Suprapubic skin (tissue), 4 donors: ENCODE measurements at regions not wholly inside any gene's neighbourhood (a gene's known extent, or its start where the extent isn't known, plus 50 kb on each side); places are given as distances from the start of the nearest gene placed in this dataset.
"Not testable (repeated sequence)": the region's sequence is repeated elsewhere in the genome, so short reads cannot be mapped to it uniquely, and the experiment has no call there.

ENCODE experiments used
- DNase-seq, 2 donors: peaks; one replicate each; pipeline ENCODE4 v3.0.0-alpha.2; 2019; ENCODE audit warnings: low spot score in 2 of 2
- H3K27ac ChIP-seq: fragments of 200-600 bp; sonication (generic); one replicate; pipeline ENCODE4 v1.5.1; 2019
- H3K27me3 ChIP-seq: fragments of 200-600 bp; sonication (generic); one replicate; pipeline ENCODE4 v1.5.1; 2019
- H3K36me3 ChIP-seq: fragments of 200-600 bp; sonication (generic); one replicate; pipeline ENCODE4 v1.5.1; 2019
- H3K4me1 ChIP-seq: fragments of 200-600 bp; sonication (generic); one replicate; pipeline ENCODE4 v1.5.1; 2019
- H3K4me3 ChIP-seq: fragments of 200-600 bp; sonication (generic); one replicate; pipeline ENCODE4 v1.5.1; 2019; ENCODE audit warnings: mild to moderate bottlenecking
- H3K9me3 ChIP-seq: fragments of 200-600 bp; sonication (generic); one replicate; pipeline ENCODE4 v1.5.1; 2019
- POLR2AphosphoS5 ChIP-seq, 3 donors: sonication (generic); formaldehyde crosslinking; IDR thresholded peaks; one replicate each; pipeline ENCODE4 v1.6.1; 2017; ENCODE audit warnings: antibody characterized with exemption in 3 of 3
- WGBS: methylation state at CpG from one replicate; pipeline ENCODE4 v1.1.5; 2018; 5-methylcytosine and 5-hydroxymethylcytosine counted together

- not testable (repeated sequence) for H3K27ac ChIP-seq, H3K4me1 ChIP-seq, H3K27me3 ChIP-seq, H3K4me3 ChIP-seq, H3K36me3 ChIP-seq, H3K9me3 ChIP-seq
- WGBS, result 82% methylated on average over 8 of the region's 8 CpGs
- peak in 1 of 2 donors; percentile 74 for DNase-seq
Measured at GRCh38 chr15:20288800-20289537, 252.6 kb downstream of the GOLGA6L6 start.

GRCh38 chr15:20286559-20286958, 255.0 kb downstream of the GOLGA6L6 start:
- not testable (repeated sequence) for H3K36me3 ChIP-seq, H3K4me3 ChIP-seq, H3K27ac ChIP-seq, DNase-seq, H3K4me1 ChIP-seq, H3K27me3 ChIP-seq, H3K9me3 ChIP-seq
- WGBS, result 55% methylated on average over 2 of the region's 2 CpGs

GRCh38 chr15:20285696-20286300, 255.8 kb downstream of the GOLGA6L6 start:
- WGBS, result 66% methylated on average over 5 of the region's 5 CpGs
- not testable (repeated sequence) for H3K4me1 ChIP-seq, H3K36me3 ChIP-seq, H3K27ac ChIP-seq, H3K27me3 ChIP-seq, H3K4me3 ChIP-seq
- peak in 1 of 2 donors; percentile 45 for DNase-seq
- H3K9me3 ChIP-seq, result peaks cover 16% of the 10 kb centered on the region

GRCh38 chr15:20284891-20285535, 256.6 kb downstream of the GOLGA6L6 start:
- not testable (repeated sequence) for H3K27me3 ChIP-seq, H3K36me3 ChIP-seq, H3K4me3 ChIP-seq, H3K4me1 ChIP-seq, H3K27ac ChIP-seq
- H3K9me3 ChIP-seq, result peaks cover 20% of the 10 kb centered on the region
- peak in 1 of 2 donors; percentile 31 for DNase-seq
- WGBS, result 59% methylated on average over 3 of the region's 3 CpGs

- H3K4me3 ChIP-seq, H3K4me1 ChIP-seq, H3K36me3 ChIP-seq, H3K27me3 ChIP-seq, H3K27ac ChIP-seq: not testable (repeated sequence)
- peak in 1 of 2 donors; percentile 6 for DNase-seq
- 57% methylated on average over 3 of the region's 3 CpGs for WGBS
- H3K9me3 ChIP-seq, result peaks cover 20% of the 10 kb centered on the region
Measured at GRCh38 chr15:20283651-20284050, 257.9 kb downstream of the GOLGA6L6 start.

GRCh38 chr15:20282491-20282943, 259.1 kb downstream of the GOLGA6L6 start:
- not testable (repeated sequence) for H3K27me3 ChIP-seq, H3K4me1 ChIP-seq, H3K27ac ChIP-seq, H3K36me3 ChIP-seq, H3K4me3 ChIP-seq
- WGBS, result 87% methylated on average over 29 of the region's 29 CpGs
- DNase-seq, result peak in 1 of 2 donors; percentile 78
- H3K9me3 ChIP-seq, result peaks cover 20% of the 10 kb centered on the region

GRCh38 chr15:20281567-20282275, 259.9 kb downstream of the GOLGA6L6 start:
- not testable (repeated sequence) for H3K27ac ChIP-seq, H3K27me3 ChIP-seq, H3K36me3 ChIP-seq, H3K4me1 ChIP-seq, H3K4me3 ChIP-seq
- 75% methylated on average over 7 of the region's 7 CpGs for WGBS
- H3K9me3 ChIP-seq, result peaks cover 24% of the 10 kb centered on the region
- peak in 1 of 2 donors; percentile 71 for DNase-seq

- no peaks in the 10 kb centered on the region for H3K36me3 ChIP-seq
- no peak overlapping the region for H3K4me3 ChIP-seq
- peak; percentile 57 to 77 for DNase-seq
- no peak overlapping the region for H3K27ac ChIP-seq
- H3K9me3 ChIP-seq, result peaks cover 24% of the 10 kb centered on the region
- no peak for TF ChIP-seq POLR2AphosphoS5 (IDR thresholded peaks at IDR 0.05)
- H3K4me1 ChIP-seq, result no peaks in the 10 kb centered on the region
- 84% methylated on average over 16 of the region's 16 CpGs for WGBS
- no peaks in the 10 kb centered on the region for H3K27me3 ChIP-seq
Measured at GRCh38 chr15:20280933-20281463, 260.6 kb downstream of the GOLGA6L6 start.

GRCh38 chr15:20280141-20280932, 261.3 kb downstream of the GOLGA6L6 start:
- H3K4me3 ChIP-seq, H3K27me3 ChIP-seq, H3K27ac ChIP-seq, H3K36me3 ChIP-seq, H3K4me1 ChIP-seq: not testable (repeated sequence)
- 80% methylated on average over 13 of the region's 13 CpGs for WGBS
- peak; percentile 33 to 69 for DNase-seq
- H3K9me3 ChIP-seq, result peaks cover 24% of the 10 kb centered on the region

- not testable (repeated sequence) for H3K36me3 ChIP-seq, DNase-seq, H3K4me3 ChIP-seq, H3K4me1 ChIP-seq, H3K27ac ChIP-seq, H3K27me3 ChIP-seq
- H3K9me3 ChIP-seq, result peaks cover 24% of the 10 kb centered on the region
- WGBS, result 62% methylated on average over 4 of the region's 4 CpGs
Measured at GRCh38 chr15:20279056-20279455, 262.5 kb downstream of the GOLGA6L6 start.

- H3K27ac ChIP-seq, H3K4me3 ChIP-seq, H3K4me1 ChIP-seq, H3K36me3 ChIP-seq, DNase-seq, H3K27me3 ChIP-seq: not testable (repeated sequence)
- WGBS, result 20% methylated on average over 1 of the region's 1 CpG
- H3K9me3 ChIP-seq, result peaks cover 24% of the 10 kb centered on the region
Measured at GRCh38 chr15:20278376-20278775, 263.2 kb downstream of the GOLGA6L6 start.

GRCh38 chr15:20277451-20277850, 264.1 kb downstream of the GOLGA6L6 start:
- not testable (repeated sequence) for H3K36me3 ChIP-seq, H3K4me1 ChIP-seq, H3K4me3 ChIP-seq, DNase-seq, H3K27me3 ChIP-seq, H3K27ac ChIP-seq
- H3K9me3 ChIP-seq, result peaks cover 28% of the 10 kb centered on the region
- 82% methylated on average over 3 of the region's 3 CpGs for WGBS
